Stimulated activated CD8-positive, alpha-beta memory T cell treated with anti-CD3 and anti-CD28 coated beads, Interleukin-7, amount 100 ng/mL, for 24 hours (primary cell): ENCODE measurements at regions not wholly inside any gene's neighbourhood (a gene's known extent, or its start where the extent isn't known, plus 50 kb on each side); places are given as distances from the start of the nearest gene placed in this dataset.

Experiments
- DNase-seq: peaks from one replicate; pipeline ENCODE4 v3.0.0-alpha.2; 2020; ENCODE audit warnings: low read depth

DNA sequence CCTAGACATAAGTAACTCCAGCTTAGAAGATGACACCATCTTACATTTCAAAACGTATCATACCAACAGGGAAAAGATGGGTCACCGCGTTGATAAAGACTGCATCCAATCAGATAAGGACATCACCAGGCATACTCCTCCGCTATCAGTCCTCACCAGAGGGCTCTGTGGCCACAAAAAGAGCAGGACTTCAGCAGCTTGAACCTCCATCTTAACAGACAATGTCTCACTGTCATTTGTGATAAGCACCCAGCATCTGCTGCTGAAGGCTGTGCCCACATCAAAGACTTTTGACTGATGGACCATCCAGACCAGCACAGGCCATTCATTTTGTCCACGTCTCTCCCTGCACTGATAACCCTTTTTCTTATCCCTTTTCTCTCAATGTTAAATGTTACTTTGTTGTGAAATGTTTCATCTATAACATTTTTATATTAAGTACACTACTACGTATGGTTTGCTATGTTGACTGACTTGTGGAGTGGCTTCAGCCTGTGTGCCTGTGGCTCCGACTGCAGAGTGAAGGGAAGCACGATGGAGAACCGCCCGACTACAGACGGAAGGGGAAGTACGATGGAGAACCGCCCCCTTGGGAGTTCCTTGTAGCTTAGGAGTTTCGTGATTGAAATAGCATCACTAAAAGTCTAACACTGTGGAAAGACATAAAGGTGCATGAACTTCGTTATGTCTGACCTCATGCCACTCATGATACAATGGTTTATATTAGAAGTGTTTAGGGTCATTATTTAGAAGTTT, 595.4 kb upstream of the AGA start:
- DNase-seq, result no peak

- no peak for DNase-seq
These were observed 614.8 kb upstream of the AGA start for GRCh38 chr4:178056996-178057395.

GRCh38 chr4:178063568-178063967, 621.3 kb upstream of the AGA start:
- no peak for DNase-seq

- no peak for DNase-seq
These were observed 624.2 kb upstream of the AGA start for GRCh38 chr4:178066338-178066941.

GRCh38 chr4:178068136-178068535, 625.9 kb upstream of the AGA start:
- no peak for DNase-seq

- no peak for DNase-seq
These were observed 627.9 kb upstream of the AGA start for GRCh38 chr4:178070163-178070562.

DNA sequence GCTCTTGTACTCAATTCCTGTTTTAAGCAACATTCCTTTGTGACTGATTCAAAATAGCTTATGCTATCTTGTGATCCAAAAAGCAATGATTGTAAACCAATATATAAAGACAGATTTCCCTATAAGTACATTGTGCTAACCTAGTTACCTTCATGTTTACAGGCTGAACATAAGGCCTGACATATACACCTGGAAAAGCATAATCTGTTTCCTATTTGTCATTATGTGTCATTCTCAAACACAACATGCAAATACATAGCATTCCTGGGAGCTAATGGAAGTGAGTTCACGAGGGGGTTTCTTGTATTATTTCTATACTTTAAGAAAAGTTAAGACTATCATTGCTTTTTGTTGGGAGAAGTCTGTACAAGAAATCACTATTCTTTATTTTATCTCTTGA, 638.1 kb upstream of the AGA start:
- no peak for DNase-seq

DNA sequence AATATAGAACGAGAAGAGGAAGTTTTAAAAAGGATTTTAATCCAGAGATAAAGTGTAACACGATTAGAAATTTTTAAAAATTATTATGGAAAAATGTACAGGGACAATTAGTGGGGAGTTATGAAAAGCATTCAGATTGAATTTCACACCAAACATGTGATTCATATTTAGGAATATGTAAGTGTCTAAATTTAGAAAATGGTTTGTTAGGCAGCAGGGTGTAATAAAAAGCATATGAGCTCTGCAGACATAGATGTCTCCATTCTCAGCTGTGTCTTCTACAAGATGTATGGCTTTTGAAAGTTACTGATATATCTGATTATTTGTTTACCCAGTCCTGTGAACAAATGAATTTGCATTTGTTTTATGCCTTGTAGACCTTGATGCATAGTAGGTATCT, 638.9 kb upstream of the AGA start:
- DNase-seq, result no peak

- DNase-seq, result no peak
These were observed 639.7 kb upstream of the AGA start for GRCh38 chr4:178081896-178082295.

DNA sequence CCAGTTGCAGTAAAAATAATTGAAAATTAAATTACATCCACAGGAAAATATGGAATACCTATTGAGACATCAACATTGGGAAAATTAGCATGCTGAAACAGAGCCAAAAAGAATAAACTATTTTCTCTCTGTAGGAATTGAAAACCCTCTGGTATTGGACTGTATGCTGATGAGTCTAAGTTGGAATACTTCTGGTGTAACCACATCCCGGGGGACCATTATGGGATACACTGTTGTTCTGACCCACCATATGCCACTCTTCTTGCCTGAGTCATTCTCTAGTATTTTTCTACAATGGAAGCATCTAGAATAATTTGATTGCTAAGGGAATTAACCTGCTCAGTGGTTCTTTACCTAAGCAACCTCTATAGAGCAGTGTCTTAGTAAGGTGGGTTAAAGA, 640.7 kb upstream of the AGA start:
- no peak for DNase-seq

GRCh38 chr4:178083968-178084367, 641.7 kb upstream of the AGA start:
- DNase-seq, result no peak

DNA sequence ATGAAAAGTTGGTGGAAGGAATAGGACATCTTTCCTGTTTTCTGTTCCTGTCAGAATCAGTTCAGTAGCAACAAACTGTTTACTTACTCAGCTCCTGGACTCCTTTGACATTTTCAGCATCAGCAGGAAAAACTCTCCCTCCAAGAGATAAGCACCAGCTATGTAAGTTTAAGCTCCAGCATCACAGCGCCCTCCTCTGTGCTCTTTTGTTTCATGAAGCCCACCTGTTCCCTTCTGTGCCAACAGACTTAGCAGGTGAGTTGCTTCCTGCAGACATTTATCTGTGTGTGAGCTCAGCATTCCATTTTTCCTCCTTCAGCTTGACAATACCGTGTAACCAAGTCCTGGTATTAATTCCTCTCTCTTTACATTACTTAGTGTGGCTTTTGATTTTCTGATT, 644.1 kb upstream of the AGA start:
- DNase-seq, result no peak

DNA sequence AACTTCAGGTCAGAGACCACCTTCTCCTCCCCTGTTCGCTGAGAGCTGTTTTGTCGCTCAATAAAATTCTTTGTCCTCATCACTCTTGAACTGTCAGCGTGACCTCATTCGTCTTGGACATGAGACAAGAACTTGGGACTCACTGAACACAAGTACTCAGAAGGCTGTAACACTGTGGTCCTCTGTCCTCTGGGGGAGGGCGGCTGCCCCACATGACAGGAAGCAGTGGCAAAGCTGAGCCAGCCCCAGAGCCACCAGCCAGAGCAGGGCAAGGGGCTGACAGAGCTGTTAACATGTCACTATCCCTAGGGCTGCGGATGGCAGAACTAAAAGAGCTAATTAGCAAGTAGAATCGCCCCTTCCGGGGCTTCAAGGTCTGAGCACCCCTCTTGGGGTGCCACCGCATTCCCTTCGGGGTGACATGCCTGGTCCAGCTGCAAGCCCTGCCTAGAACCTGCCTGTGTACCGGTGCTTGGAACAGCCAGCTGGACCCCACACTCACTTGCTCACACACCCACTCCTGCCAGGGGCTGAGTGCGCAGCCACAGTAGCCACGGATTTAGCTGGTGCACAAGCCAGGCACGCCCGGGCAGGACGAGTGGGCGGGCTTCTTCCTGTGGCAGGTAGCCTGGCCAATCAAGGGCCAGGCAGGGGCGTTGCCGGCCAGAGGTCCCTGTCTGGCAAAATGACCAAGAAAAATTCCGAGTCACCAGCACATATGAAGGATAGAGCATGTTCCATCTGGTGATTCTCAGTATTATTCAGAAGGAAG, 648.6 kb upstream of the AGA start:
- DNase-seq, result no peak

DNA sequence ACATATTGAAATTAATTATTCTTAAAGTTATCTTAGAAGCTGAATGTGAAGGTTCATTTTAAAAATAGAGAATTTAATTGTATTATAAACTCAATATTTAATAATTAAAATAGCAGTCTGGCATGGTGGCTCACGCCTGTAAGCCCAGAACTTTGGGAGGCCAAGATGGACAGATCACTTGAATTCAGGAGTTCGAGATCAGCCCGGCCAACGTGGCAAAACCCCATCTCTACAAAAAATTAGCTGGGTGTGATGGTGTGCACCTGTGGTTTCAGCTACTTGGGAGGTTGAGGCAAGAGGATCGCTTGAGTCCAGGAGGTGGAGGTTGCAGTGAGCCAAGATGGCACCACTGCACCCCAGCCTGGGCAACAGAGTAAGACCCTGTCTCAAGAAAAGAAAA, 659.9 kb upstream of the AGA start:
- no peak for DNase-seq

DNA sequence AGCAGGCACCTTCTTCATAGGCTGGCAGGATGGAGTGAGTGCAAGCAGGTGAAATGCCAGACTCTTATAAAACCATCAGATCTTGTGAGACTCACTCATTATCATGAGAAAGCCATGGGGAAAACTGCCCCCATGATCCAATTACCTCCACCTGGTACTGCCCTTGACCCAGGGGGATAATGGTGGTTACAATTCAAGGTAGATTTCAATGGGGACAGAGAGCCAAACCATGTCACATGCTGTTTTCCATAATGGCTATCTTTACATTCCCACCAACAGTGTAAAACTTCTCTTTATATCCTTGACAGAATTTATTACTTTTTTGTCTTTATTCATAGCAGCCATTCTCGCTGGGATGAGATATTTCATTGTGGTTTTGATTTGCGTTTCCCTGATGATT, 663.0 kb upstream of the AGA start:
- DNase-seq, result no peak

DNA sequence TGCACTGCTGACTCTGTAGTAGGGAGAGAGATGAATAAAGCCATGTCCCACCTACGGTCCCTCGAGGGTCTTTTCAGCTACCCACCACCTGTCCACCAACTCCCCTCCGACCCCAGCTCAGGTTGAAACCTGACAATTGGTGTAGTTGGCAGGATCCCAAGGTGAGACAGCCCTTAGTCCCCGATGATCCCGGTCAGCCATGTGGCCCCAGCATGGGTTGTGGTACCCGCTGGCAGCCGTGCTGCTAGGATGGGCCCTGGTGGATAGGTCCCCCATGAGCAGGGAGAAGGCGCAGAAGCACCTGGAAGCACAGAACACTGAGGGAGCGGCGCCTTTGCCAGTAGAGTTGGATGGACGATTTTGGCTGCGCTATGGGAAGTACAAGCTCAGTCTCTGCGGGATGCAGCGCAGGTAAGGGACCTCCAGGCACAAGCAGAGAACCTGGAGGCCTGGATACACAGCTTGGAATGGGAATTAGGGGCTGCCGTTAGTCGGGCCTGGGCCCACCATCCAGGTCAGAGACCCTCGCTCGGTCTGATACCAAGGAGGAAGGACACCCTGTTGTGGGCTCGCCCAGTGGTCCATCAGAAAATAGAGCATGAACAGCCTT, 694.6 kb upstream of the AGA start:
- DNase-seq, result no peak

GRCh38 chr4:178137732-178138471, 695.7 kb upstream of the AGA start:
- DNase-seq, result no peak

- no peak for DNase-seq
These were observed 696.3 kb upstream of the AGA start for GRCh38 chr4:178138491-178138890.

DNA sequence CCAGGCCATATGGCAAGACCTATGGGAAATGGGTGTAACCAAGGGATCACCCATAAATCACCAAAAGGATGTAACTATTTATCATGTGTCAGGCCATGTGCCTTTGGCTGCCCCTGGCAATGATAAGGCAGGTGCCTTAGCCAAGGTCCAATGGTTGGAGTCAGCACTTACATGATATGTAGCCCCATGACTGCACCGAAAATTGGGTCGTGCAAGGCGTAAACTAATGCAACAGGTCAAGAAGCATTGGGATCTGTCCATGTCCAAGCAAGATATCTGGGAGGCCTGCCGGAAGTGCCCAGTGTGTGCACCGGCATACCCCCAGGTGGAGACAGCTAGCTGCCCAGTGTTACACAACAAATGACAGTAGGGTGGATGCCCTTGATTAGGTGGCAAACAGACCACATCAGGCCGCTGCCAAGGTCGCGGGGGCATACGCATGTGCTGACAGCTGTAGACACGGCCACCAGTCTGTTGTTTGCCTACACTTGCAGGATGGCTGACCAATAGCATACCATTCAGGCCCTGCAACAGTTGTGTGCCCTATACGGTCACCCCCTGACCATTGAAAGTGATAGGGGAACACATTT, 698.2 kb upstream of the AGA start:
- DNase-seq, result no peak

- DNase-seq, result no peak
These were observed 700.5 kb upstream of the AGA start for GRCh38 chr4:178142724-178143123.

GRCh38 chr4:178148106-178148505, 705.9 kb upstream of the AGA start:
- no peak for DNase-seq
